GM12865 (cell line): ENCODE measurements at regions not wholly inside any gene's neighbourhood (a gene's known extent, or its start where the extent isn't known, plus 50 kb on each side); places are given as distances from the start of the nearest gene placed in this dataset.

Source experiments
- DNase-seq: peaks from one replicate; pipeline ENCODE4 v3.0.0; 2010; ENCODE audit warnings: low read depth
- H3K4me3 ChIP-seq: 2 replicates; pipeline ENCODE4 v1.5.1; 2011; ENCODE audit warnings: mild to moderate bottlenecking, low read depth, low read length, control low read depth
- TF ChIP-seq, protein P1 (sequence below): IDR thresholded peaks from 2 replicates; pipeline ENCODE4 v1.5.1; 2011; ENCODE audit warnings: low read length, control low read depth, low read depth, inconsistent platforms; ENCODE audit not compliant: insufficient read depth; ENCODE audit errors: missing control alignments

DNA sequence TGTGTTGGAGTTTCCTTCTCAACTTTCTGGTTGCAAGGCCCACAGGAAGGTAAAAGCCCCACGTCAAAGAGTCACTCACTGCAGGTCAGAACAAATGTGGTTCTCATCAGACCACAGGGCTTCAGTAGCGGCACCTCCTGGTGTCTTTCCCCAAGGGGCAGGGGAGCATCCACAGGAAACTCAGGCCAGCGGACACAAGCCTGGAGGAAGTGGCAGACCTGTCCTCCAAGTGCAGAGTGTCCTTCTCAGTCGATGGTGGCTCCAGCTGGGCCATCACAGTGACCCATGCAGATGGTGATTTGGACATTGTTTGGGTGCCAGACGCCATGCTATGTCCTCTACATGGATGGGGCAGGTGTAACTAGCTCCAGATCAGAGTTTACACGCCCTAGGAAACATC is 84.9 kb downstream of the ACKR3 start:
- no peak overlapping the region for H3K4me3 ChIP-seq
- no peak for DNase-seq
- TF ChIP-seq, protein P1, sequence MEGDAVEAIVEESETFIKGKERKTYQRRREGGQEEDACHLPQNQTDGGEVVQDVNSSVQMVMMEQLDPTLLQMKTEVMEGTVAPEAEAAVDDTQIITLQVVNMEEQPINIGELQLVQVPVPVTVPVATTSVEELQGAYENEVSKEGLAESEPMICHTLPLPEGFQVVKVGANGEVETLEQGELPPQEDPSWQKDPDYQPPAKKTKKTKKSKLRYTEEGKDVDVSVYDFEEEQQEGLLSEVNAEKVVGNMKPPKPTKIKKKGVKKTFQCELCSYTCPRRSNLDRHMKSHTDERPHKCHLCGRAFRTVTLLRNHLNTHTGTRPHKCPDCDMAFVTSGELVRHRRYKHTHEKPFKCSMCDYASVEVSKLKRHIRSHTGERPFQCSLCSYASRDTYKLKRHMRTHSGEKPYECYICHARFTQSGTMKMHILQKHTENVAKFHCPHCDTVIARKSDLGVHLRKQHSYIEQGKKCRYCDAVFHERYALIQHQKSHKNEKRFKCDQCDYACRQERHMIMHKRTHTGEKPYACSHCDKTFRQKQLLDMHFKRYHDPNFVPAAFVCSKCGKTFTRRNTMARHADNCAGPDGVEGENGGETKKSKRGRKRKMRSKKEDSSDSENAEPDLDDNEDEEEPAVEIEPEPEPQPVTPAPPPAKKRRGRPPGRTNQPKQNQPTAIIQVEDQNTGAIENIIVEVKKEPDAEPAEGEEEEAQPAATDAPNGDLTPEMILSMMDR = no peak

DNA sequence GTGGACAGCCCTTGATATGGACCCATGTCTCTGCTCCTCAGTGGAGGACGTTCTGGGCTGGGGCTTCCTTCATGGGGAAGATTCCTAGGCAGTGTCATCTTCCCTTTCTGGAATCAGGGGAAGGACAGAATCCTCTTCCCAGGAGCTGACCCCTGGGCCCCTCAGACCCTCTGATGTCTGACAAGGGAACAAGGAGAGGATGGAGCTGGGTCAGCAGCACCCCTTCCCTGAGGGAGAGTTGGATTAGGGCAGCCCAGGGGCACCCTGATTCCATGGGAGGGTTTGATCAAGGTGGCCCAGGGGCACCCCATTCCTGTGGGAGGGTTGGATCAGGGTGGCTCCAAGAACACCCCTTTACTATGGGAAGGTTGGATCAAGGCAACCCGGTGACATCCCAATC is 86.5 kb downstream of the ACKR3 start:
- DNase-seq = no peak

DNA sequence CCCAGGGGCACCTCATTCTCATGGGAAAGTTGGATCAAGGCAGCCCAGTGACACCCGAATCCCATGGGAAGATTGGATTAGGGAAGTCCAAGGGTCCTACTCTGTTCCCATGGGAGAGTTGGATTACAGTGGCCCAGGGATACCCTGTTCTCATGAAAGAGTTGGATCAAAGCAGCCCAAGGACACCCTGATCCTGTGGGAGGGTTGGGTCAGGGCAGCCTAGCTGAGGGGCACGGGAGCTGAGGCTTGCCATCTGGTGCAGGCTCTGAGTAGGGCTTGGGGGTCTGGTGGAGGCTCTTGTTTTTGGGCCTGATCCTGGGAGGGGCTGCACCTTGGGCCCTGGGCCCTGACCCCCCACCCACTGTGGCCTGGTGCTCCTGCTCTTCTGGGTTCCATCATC is 87.1 kb downstream of the ACKR3 start:
- no peak for DNase-seq
- TF ChIP-seq, protein P1 = no peak
- H3K4me3 ChIP-seq = no peak overlapping the region

More for the DNA sequence above, 86.5 kb downstream of the ACKR3 start:
- no peak overlapping the region for H3K4me3 ChIP-seq
- TF ChIP-seq, protein P1 = no peak

DNA sequence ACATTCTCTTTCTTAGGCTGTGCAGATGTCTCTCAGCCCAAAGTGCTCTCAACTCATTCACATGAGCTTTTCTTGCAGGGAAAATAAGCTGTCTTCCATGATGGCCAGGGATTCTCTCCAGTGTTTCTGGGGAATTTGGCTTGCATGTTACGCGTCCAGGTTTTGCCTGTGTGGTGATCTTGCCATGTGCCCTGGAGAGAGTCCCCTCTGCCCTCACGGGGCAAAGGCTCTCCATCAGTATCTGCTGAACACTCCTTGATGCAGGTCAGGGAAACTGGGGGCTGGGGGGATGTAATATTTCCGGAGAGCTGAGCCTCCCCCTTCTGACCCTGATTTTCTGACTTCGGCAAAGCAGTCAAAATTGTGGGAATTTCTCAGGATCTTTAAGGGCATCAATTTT is 87.6 kb downstream of the ACKR3 start:
- TF ChIP-seq, protein P1 = no peak
- no peak overlapping the region for H3K4me3 ChIP-seq
- DNase-seq = no peak

DNA sequence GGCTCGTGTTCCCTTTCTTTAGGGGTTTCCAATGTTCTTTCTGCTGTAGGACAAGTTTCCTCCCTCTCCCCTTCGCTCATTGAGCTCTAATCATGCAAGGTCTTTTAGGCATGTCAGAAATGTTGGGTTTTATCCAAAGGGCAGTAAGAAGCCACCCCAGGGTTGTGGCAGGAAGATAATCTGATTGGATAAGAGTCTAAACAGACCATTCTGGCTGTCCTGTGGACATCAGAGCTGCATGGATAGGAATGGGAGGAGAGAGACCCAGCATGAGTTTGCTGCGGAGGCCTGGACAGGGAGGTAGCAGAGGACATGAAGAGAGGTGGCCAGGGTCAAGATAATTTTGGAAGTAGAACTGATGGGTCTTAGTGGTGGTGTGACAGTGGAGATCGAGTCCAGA is 88.2 kb downstream of the ACKR3 start:
- no peak for DNase-seq
- TF ChIP-seq, protein P1 = no peak

DNA sequence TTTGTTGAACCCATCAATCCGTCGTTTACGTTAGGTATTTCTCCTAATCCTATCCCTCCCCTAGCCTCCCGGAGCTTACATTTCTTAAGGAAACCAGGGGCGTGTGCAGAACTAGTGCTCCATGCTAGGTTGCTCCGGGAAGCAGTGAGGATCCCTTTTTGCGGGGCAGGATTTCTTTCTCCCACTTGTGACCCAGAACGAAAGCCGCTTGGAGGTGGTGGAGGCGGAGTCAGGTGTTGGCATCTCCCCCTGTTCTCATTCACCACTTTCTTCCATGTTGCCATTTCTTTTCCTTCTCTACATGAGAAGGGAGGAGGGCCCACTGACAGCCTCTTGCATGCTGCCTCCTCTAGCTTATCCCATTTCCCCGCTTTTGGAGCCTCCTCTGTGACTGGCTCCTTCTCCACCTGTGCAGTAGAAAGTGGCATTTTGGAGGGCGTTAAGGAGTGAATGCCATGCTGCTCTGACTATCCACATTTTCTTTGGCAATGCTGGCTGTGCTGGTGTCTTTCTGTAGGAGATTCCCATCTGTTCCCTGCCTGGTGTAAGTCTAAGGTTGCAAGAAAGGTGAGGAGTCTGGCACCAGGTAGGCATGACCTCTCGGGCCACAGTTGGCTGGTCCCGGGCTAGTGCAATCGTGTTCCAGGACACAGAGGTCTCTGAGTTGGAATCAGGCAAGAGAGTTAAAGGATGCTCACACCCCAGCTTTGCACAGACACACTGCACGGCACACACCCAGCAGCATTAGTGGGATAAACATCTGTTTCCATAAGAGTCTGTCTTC is 89.5 kb downstream of the ACKR3 start:
- TF ChIP-seq, protein P1 = no peak
- no peak overlapping the region for H3K4me3 ChIP-seq
- DNase-seq = no peak

More for the DNA sequence above, 88.2 kb downstream of the ACKR3 start:
- H3K4me3 ChIP-seq = no peak overlapping the region

DNA sequence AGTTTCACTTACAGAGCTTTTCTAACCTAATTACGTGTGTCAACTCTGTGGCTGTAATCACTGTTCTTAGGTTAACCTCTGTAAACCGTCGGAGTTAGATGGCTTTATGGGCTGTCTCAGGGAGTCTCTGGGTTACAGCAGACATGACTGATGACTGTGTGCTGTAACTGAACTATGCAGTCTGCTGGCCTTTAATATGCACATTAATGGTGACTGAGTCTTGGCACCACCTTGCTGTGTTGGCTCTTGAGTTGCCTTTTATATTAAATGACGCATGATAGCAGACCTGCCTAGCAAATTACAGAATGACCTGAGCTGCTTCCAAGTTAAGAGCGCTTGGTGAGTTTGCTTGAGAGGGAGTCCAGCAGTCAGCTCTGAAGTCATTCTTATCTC is 90.1 kb downstream of the ACKR3 start:
- TF ChIP-seq, protein P1 = no peak
- H3K4me3 ChIP-seq = no peak overlapping the region
- DNase-seq = no peak
